ENCODE measurements at regions not wholly inside any gene's neighbourhood (a gene's known extent, or its start where the extent isn't known, plus 50 kb on each side); places are given as distances from the start of the nearest gene placed in this dataset.

GRCh38 chr3:44018926-44019325 is 222.8 kb upstream of the TOPAZ1 start:
- TF ChIP-seq MAFK (IDR thresholded peaks at IDR 0.05; ENCODE audit: low read depth, low read length) (no peak), USF2 (IDR thresholded peaks at IDR 0.05; ENCODE audit: low read depth, low read length) (no peak), CTCF (conservative IDR thresholded peaks at IDR 0.05; ENCODE audit: low read depth, low read length) (no peak), RCOR1 (IDR thresholded peaks at IDR 0.05; ENCODE audit: insufficient replicate concordance, low read length) (no peak), POLR2A (IDR thresholded peaks at IDR 0.05; ENCODE audit: low read depth, low read length) (no peak), RFX5 (IDR thresholded peaks at IDR 0.05; ENCODE audit: low read depth, low read length) (no peak)

Measured in IMR-90 (cell line).